EL (cell line): ENCODE measurements at regions not wholly inside any gene's neighbourhood (a gene's known extent, or its start where the extent isn't known, plus 50 kb on each side); places are given as distances from the start of the nearest gene placed in this dataset.

ENCODE experiments used
- DNase-seq: peaks from one replicate; pipeline ENCODE4 v3.0.0-alpha.2; 2016

- DNase-seq: no peak
Measured at GRCh38 chr15:47355759-47356158, 361.5 kb upstream of the SEMA6D start.

DNA sequence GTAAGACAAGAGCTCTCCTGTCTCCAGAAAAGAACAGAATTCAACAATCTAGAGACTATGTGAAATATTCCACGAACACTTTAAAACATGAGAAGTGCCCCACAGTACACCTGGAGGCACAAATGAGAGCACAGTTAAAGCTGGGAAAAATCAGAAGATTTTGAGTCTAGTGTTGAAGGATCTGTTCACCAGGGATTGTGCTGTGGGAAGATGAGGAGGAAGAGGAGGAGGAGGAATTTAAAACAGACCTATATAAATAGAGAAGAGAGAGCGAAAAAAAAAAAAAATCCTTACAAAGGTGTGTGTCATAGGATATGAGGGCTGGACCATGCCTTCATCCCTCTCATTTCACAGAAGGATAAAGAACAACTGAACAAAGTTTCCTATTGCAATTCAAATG, 361.0 kb upstream of the SEMA6D start:
- DNase-seq: no peak

- no peak for DNase-seq
Measured at GRCh38 chr15:47358876-47359275, 358.4 kb upstream of the SEMA6D start.

GRCh38 chr15:47360305-47360704, 357.0 kb upstream of the SEMA6D start:
- DNase-seq: no peak

GRCh38 chr15:47362118-47362905, 355.0 kb upstream of the SEMA6D start:
- DNase-seq: no peak

GRCh38 chr15:47363653-47364052, 353.7 kb upstream of the SEMA6D start:
- no peak for DNase-seq

DNA sequence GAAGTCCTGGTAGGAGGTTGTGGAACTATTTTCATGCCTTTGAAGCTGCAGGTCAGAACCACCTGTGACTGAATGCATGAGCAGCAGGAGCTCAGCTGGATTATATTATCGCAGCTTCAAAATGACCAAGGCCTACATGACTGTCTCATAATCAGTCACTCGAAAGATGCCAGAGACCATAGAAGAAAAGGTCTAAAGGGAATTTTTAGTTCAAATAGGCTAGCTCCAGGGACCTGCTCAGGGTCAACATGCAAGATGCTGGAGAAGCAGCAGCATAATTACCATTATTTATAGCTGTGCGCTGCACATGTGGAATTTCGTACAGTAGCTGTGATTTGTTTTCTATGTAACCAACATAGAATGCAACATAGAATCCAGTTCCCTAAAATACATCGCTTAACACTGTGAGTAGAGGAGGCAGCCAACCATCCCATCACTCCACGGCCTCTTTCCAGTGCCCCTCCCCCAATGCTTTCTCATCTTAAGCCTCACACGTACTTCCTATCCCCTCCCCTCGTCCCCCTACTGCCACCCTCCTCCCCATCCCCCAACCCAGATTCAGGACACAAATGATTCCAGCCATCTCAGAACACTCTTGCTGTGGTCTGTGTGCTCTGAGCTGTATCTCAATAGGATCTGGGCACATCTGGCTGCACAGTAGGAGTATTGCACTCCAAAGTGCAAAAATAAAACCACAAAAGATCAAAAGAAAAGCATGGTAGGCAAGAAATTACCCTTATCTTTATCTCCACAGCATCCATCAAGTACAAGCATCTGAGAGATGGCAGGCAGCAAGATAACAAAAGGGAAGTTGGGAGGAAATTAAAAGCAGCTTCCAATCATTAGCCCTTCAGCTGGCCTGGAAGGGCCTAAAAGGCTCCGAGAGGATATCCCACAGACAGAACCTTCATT, 352.8 kb upstream of the SEMA6D start:
- DNase-seq: no peak

GRCh38 chr15:47366884-47367283, 350.4 kb upstream of the SEMA6D start:
- DNase-seq: no peak

DNA sequence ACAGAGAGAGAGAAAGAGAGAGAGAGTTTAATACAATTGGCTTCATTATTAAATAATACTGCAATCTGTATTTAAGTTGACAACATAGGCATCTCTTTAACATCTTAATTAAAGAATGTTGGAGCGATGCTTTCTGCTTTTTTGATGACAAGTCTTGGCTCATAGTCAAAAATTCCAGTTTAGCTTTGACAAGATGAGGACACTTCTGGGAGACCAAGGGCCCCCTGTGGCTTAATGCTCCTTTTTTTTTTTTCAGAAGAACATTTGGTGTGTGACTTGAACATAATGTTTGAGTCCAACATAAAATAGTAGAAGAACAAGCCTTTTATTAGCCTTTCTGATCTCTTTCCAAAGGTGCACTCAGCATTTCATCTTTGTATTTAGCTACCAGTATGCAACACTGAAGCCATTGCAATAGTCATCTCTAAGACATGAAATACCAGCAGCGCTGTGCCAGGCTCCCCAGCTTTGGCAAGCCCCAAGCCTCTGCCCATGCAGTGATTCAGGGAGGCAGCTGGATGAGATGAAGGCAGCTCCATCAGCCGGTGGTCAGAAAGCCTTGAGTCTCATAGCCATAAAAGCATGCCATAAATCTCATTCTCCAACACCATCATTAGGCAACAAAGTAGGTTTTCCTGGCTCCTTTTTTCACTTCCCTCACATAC, 349.4 kb upstream of the SEMA6D start:
- no peak for DNase-seq

DNA sequence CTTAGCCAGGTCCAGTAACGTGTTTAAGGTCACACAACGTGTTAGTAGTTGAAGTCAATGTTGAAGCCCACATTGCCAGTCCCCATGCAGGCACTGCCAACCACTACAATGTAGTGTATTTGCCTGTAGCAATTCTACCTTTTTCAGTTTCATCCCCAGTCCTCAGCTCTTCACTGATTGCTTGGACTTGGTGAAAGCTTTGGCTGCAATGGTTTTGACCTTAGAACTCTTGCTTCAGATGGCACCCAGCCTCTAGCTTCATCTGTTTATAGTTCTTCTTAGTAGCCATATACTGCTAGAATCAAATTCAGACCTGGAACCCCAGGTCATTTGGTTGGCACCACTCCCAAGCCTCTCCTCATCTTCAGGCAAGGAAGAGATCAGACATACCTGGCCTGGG, 345.4 kb upstream of the SEMA6D start:
- DNase-seq: no peak

DNA sequence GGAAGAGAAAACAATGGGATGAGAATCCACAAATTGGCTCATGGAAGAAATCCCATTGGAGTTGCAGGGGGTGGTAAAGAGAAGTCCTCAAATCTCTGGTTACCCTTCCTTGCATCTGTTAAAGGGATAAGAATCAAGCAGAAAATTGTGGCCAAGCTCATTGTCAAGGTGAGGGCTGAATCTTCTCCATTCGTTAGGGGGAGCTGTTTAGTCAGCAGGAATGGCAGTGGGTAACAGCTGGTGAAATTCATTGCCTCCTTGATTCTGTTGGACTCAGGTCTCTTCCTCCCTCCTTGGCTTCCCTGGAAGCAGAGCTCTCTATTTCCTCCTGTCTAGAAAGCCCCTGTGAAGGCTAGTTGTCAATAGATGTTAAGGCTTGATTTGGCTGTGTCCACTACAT, 343.1 kb upstream of the SEMA6D start:
- peak; percentile 2 for DNase-seq

DNA sequence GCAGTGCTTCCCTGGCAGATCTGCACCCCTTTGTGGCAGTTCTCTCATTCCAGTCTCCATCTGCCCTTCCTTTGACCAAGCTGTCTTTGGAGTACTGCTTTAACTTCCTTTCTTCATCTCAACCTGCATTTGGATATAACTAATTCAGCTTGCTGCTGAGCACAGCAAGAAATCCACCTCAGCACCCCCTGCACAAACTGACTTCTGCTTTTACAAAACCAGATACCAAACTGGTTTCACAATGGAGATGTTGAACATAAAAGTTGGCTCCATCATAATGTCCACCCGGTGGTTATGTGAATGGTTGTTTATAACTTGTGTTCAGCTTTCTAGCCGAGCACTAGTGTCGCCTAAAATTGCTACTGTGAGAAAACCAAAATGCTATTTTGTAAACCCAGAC, 341.1 kb upstream of the SEMA6D start:
- no peak for DNase-seq

DNA sequence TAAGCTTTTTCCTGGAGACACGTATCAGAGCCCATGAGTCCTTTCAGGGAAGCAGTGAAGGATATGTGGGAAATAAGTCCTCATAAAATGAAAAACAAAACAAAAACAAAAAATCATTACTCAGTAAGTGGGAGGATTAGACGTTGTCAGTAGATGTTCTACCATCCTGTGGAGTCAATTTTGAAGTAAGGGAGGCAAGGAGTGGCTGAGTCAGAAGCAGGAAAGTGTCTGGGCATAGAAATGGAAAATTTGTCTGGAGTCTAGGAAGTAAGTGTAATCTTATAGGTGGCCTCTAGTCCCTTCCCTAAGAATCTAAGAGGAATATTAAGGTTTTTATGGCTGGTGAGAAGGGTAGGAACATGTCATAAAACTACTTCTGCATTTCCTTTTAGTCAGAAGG, 339.8 kb upstream of the SEMA6D start:
- no peak for DNase-seq

- no peak for DNase-seq
Measured at GRCh38 chr15:47378527-47378926, 338.8 kb upstream of the SEMA6D start.

DNA sequence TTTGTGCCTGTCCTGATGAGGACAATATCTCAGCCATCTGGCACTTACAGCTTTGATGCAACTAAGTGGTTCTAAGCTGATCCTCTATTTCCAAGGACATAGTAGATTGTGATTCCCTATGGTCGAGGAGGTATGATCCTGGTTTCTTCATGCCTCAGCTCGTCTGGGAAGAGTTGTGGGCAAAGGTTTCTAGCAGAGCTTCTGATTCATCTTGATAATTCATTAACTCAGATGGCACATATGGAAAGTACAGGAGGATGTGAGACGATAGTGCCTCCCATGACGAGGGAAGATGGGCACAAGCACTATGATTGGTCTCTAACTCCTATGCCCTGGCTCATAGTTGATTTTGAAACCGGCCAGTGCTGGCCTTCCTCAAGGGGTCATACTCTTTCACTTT, 334.2 kb upstream of the SEMA6D start:
- no peak for DNase-seq

- DNase-seq: no peak
Measured at GRCh38 chr15:47383801-47384200, 333.5 kb upstream of the SEMA6D start.

- peak; percentile 73 for DNase-seq
Measured at GRCh38 chr15:47384341-47384740, 333.0 kb upstream of the SEMA6D start.

GRCh38 chr15:47384776-47385175, 332.5 kb upstream of the SEMA6D start:
- DNase-seq: no peak

DNA sequence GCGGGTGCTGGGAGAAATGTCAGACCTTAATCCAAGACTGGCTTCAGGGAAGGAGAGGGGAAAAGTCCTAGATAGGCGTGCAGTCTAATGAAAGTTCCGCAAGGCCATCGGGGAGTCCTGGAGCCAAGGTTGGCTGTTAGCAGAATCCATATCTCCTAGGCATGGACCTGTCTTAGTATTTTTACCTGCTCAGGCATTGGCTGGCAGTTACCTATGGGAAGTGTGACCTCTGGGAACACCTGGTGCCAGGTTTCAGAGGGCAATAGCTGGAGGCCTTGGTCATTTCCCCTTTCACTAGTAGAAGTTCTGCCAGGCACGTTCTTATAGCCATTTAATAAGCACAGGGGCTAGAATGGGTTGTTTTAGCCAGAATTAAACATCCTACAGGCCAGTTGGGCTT, 330.8 kb upstream of the SEMA6D start:
- DNase-seq: no peak

DNA sequence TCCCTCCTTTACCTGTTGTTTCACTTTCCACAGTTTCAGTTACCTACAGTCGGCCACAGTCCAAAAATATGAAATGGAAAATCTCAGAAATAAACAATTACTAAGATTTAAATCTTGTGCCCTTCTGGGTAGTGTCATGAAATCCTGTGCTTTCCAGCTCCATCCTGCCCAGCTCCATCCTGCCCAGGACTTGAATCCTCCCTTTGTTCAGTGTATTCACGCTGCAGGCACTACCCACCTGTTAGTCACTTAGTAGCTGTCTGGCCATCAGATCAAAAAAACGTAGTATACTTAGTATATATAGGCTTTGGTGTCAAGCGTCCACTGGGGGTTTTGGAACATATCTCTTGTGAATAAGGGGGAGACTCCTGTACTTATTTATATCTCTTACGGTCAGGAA, 329.0 kb upstream of the SEMA6D start:
- no peak for DNase-seq

- no peak for DNase-seq
Measured at GRCh38 chr15:47390208-47390765, 327.0 kb upstream of the SEMA6D start.

- no peak for DNase-seq
Measured at GRCh38 chr15:47394286-47394809, 323.0 kb upstream of the SEMA6D start.

DNA sequence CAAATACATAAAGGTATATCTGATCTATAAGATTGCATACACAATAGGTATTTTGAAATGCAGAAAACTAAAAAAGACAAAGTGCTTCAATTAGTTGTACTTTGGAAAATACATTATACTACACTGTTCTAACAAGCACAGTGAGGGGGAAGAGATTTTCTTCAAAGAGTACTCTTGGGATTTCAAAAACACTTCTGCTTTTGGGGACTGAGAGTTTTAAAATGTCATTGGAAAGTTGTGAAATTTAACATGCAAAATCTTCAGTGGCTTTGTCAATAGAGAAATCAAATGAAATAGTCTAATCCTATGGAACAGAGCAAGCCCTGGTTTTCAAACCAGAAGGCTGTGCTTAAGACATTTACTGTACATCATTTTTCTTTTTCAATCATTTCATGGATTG, 322.2 kb upstream of the SEMA6D start:
- DNase-seq: no peak
